IPS DF 6.9 (cell line): ENCODE measurements at regions not wholly inside any gene's neighbourhood (a gene's known extent, or its start where the extent isn't known, plus 50 kb on each side); places are given as distances from the start of the nearest gene placed in this dataset.

Experiments
- DNase-seq: peaks from one replicate; pipeline ENCODE4 v3.0.0-alpha.2; 2013; ENCODE audit warnings: low read depth, low spot score
- H3K27ac ChIP-seq: one replicate; pipeline ENCODE4 v1.5.1; 2013; ENCODE audit warnings: low read length, control low read depth
- H3K27me3 ChIP-seq: 2 replicates; pipeline ENCODE4 v1.6.1; 2013; ENCODE audit warnings: mild to moderate bottlenecking, low read length; ENCODE audit not compliant: control insufficient read depth, insufficient read depth
- H3K36me3 ChIP-seq: 2 replicates; pipeline ENCODE4 v1.6.1; 2013; ENCODE audit warnings: low read length; ENCODE audit not compliant: control insufficient read depth, insufficient read depth
- H3K4me1 ChIP-seq: 2 replicates; pipeline ENCODE4 v1.6.1; 2013; ENCODE audit warnings: low read length; ENCODE audit not compliant: control insufficient read depth, insufficient read depth
- H3K4me3 ChIP-seq: 2 replicates; pipeline ENCODE4 v1.5.1; 2013; ENCODE audit warnings: mild to moderate bottlenecking, low read length
- H3K9me3 ChIP-seq: 2 replicates; pipeline ENCODE4 v1.6.1; 2013; ENCODE audit warnings: low read length, inconsistent platforms; ENCODE audit not compliant: control insufficient read depth, insufficient read depth
- WGBS: extraction: QIAGEN DNeasy Blood & Tissue Kit; methylation state at CpG from one replicate; pipeline ENCODE4 v1.1.7; 2013; ENCODE audit warnings: mixed read lengths, missing lambda C conversion rate; ENCODE audit not compliant: insufficient read length, insufficient coverage; 5-methylcytosine and 5-hydroxymethylcytosine counted together

DNA sequence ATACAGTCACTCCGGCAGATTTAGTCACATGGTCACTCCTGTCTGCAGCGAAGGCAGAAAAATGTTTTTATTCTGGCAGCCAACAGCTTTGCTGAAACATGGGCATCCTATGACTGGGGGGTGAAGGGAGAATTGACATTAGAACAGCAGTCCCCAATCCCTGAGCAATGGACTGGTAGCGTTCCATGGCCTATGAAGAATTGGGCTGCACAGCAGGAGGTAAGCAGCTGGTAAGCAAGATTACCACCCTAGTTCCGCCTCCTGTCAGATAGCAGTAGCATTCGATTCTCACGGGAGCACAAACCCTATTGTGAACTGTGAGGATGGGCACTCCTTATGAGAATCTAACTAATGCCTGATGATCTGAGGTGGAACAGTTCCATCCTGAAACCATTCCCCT is 93.1 kb upstream of the FTMT start:
- Histone ChIP-seq H3K9me3 (no peaks in the 10 kb centered on the region), H3K4me1 (no peaks in the 10 kb centered on the region), H3K36me3 (no peaks in the 10 kb centered on the region), H3K27ac (no peak overlapping the region), H3K4me3 (no peak overlapping the region), H3K27me3 (no peaks in the 10 kb centered on the region)
- no peak for DNase-seq
- WGBS = no CpG with 5 or more reads among the region's 6 CpGs

DNA sequence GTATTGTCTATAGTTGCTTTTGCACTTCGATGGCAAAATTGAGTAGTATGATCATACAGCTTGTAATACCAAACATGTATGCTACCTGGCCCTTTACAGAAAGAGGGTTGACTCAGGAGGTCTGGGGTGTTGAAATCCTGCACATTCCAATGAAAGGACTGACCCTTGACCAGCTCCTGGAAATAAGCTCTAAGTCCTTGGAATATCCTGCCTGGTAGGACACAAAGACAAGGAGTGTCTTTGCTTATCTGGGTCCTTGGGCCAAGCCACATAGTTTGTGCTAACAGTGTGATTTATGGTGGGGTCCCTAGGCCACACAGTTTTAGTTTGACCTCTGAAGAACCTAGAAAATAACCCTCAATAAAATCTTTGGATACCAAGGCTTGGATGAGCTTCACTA is 89.3 kb upstream of the FTMT start:
- no peaks in the 10 kb centered on the region for H3K27me3 ChIP-seq
- no CpG with 5 or more reads among the region's 1 CpG for WGBS
- H3K4me3 ChIP-seq = no peak overlapping the region
- H3K9me3 ChIP-seq = no peaks in the 10 kb centered on the region
- H3K36me3 ChIP-seq = no peaks in the 10 kb centered on the region
- no peak for DNase-seq
- H3K4me1 ChIP-seq = no peaks in the 10 kb centered on the region
- no peak overlapping the region for H3K27ac ChIP-seq

DNA sequence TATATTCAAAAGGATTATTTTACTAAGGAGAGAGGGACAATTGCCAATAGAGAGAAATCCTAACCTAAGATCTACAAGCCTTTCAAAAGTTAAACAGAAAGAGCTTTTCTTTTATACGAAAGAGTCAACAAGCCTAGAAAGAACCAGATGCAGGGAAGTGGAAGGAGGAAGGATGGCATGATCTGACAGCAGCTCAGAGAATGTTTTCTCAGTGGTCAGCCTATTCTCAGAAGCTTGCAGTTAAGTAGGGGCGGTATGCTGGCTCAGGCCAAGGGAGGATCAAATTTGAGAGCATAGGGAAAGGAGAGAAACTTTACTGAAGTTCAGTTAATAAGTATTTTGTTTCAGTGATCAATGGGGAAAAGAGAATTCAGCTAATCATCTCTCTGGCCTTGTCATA is 88.0 kb upstream of the FTMT start:
- WGBS = no CpG with 5 or more reads among the region's 2 CpGs
- H3K4me1 ChIP-seq = no peaks in the 10 kb centered on the region
- H3K9me3 ChIP-seq = no peaks in the 10 kb centered on the region
- no peaks in the 10 kb centered on the region for H3K27me3 ChIP-seq
- H3K36me3 ChIP-seq = no peaks in the 10 kb centered on the region
- no peak overlapping the region for H3K4me3 ChIP-seq
- no peak for DNase-seq
- H3K27ac ChIP-seq = no peak overlapping the region

GRCh38 chr5:121780406-121780805 is 71.3 kb upstream of the FTMT start:
- no peaks in the 10 kb centered on the region for H3K27me3 ChIP-seq
- no peaks in the 10 kb centered on the region for H3K4me1 ChIP-seq
- 100% methylated on average over 1 of the region's 1 CpG for WGBS
- H3K27ac ChIP-seq = no peak overlapping the region
- H3K9me3 ChIP-seq = no peaks in the 10 kb centered on the region
- no peak for DNase-seq
- no peak overlapping the region for H3K4me3 ChIP-seq
- no peaks in the 10 kb centered on the region for H3K36me3 ChIP-seq

DNA sequence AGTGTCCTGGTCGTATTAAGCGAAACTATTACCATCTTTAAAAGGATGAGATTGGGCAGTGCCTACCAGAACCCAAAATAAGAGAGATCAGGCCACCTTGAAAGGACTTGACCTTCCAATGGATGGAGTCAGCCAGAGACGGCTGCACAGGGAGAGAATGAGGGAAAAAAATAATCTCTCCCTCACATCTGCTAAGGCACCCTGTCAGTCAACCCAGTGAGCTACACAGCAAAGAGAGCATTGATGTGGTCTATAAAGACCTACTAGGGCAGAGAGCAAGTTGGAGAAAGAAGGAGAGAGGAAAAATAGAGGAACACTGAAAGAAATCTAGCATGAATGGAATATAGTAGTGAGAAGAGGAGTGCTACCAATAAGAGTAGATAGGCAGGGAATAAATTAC is 68.0 kb upstream of the FTMT start:
- Histone ChIP-seq H3K36me3 (no peaks in the 10 kb centered on the region), H3K9me3 (no peaks in the 10 kb centered on the region), H3K4me1 (no peaks in the 10 kb centered on the region), H3K27ac (no peak overlapping the region), H3K4me3 (no peak overlapping the region), H3K27me3 (no peaks in the 10 kb centered on the region)
- WGBS = no CpG with 5 or more reads among the region's 3 CpGs
- no peak for DNase-seq

- no peaks in the 10 kb centered on the region for H3K9me3 ChIP-seq
- peaks cover 2% of the 10 kb centered on the region; the same call in 1 of the 2 replicates for H3K4me1 ChIP-seq
- H3K36me3 ChIP-seq = no peaks in the 10 kb centered on the region
- no peak for DNase-seq
- H3K27ac ChIP-seq = no peak overlapping the region
- H3K4me3 ChIP-seq = no peak overlapping the region
- no peaks in the 10 kb centered on the region for H3K27me3 ChIP-seq
These were observed 57.9 kb upstream of the FTMT start for GRCh38 chr5:121793791-121794190.

DNA sequence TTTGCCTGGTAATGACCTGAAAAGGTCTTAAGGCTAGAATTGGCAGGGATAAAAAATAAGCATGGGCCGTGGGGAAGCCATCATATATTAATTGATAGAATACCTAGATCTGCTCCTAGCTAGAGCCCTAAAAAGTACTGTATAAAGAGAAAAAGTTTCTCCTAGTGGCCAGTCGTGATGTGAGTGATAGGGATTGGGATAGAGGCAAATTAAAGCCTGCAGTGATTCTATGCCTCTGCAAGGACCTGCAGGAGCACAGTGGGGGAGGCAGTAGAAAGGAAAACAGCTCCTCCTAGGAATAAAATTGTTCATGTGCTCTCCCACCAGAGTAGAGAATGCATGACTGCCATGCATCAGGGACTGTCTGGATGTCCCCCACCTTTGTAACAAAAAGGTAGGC is 56.2 kb upstream of the FTMT start:
- no peaks in the 10 kb centered on the region for H3K9me3 ChIP-seq
- H3K27me3 ChIP-seq = no peaks in the 10 kb centered on the region
- no CpG with 5 or more reads among the region's 2 CpGs for WGBS
- no peaks in the 10 kb centered on the region for H3K36me3 ChIP-seq
- H3K27ac ChIP-seq = no peak overlapping the region
- peaks cover 2% of the 10 kb centered on the region; the same call in 1 of the 2 replicates for H3K4me1 ChIP-seq
- DNase-seq = no peak
- H3K4me3 ChIP-seq = no peak overlapping the region

GRCh38 chr5:121797681-121798518 is 53.8 kb upstream of the FTMT start:
- Histone ChIP-seq H3K4me3 (no peak overlapping the region), H3K27ac (no peak overlapping the region), H3K4me1 (no peaks in the 10 kb centered on the region; the same call in 1 of the 2 replicates), H3K27me3 (no peaks in the 10 kb centered on the region), H3K9me3 (no peaks in the 10 kb centered on the region), H3K36me3 (no peaks in the 10 kb centered on the region)
- DNase-seq = no peak
- 100% methylated on average over 2 of the region's 9 CpGs for WGBS
